Kidney tubule cell (primary cell): ENCODE measurements at regions not wholly inside any gene's neighbourhood (a gene's known extent, or its start where the extent isn't known, plus 50 kb on each side); places are given as distances from the start of the nearest gene placed in this dataset.
A peak's percentile ranks its signal among the peaks of the same experiment; 100 is the strongest.

Source experiments
- DNase-seq: peaks from one replicate; pipeline ENCODE4 v3.0.0-alpha.2; 2018; ENCODE audit warnings: low spot score

DNA sequence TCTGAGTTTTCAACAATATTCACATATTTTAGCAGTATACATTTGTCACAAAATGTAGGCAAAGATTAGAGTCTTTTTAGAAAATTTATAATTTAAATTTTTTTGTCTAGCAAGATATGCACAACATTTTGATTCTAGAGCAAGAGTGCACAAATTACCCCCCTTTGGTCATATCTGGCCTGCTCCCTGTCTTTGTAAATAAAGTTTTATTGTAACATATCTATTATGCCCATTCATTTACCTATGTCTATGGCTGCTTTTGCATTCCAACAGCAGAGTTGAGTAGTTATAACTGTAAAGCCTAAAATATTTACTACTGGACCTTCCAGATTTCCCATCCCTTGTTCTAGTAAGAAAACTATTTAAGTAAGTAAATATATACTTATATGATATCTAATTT is 430.7 kb downstream of the EDEM1 start:
- no peak for DNase-seq

GRCh38 chr3:5630406-5630805 is 442.9 kb downstream of the EDEM1 start:
- no peak for DNase-seq

DNA sequence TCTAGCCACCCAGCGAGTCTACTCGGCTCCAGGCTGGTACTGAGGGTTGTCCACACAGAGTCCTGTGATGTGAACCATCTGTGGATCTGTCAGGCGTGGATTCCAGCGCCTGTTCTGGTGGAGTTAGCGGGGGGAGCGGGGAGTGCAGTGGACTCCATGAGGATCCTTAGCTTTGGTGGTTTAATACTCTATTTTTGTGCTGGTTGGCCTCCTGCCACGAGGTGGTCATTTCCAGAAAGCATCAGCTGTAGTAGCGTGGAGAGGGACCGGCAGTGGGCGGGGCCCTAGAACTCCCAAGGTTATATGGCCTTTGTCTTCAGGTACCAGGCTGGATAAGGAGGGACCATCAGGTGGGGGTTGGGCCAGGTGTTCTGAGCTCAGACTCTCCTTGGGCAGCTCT is 446.5 kb downstream of the EDEM1 start:
- no peak for DNase-seq

DNA sequence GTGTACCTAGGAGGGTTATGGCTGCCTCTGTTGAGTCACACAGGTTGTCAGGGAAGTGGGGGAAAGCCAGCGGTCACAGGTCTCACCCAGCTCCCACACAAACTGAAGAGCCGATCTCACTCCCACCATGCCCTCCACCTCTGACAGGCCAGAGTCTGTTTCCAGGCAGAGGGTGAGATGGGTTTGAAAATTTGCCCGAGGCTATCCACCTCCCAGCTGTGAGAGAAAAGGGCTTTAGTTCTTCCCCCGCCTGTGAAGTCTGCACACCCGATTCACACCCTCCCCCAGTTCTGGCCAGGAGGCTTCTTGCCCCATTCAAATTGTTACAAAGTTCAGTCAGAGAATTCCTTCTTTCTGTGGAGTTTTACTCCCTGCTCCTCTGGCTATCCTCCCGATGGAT is 446.9 kb downstream of the EDEM1 start:
- no peak for DNase-seq

- DNase-seq = no peak
These were observed 448.2 kb downstream of the EDEM1 start for GRCh38 chr3:5635746-5636145.

GRCh38 chr3:5638550-5638949 is 451.0 kb downstream of the EDEM1 start:
- DNase-seq = no peak

- no peak for DNase-seq
These were observed 457.5 kb downstream of the EDEM1 start for GRCh38 chr3:5644773-5645670.

GRCh38 chr3:5645692-5646410 is 458.3 kb downstream of the EDEM1 start:
- DNase-seq = peak; percentile 15

- DNase-seq = no peak
These were observed 462.8 kb downstream of the EDEM1 start for GRCh38 chr3:5650303-5650702.

DNA sequence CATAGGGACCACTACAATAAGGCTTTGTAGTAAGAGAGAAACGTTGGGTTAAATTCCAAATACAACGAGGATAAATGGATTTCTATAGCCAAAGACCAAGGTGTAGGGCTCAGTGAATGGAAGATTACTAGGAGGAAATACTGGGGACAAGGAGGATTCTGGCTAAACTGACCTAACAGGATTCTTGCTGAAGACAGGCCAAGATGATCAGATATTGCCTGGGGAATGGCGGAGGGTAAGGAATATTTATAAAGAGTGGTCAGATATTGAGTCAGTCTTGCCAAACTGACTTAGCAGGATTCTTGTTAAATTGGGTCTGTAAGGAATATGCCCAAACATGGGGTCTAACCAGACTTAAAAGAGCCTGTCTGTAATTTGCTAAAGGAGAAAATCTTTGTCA is 463.8 kb downstream of the EDEM1 start:
- DNase-seq = no peak

DNA sequence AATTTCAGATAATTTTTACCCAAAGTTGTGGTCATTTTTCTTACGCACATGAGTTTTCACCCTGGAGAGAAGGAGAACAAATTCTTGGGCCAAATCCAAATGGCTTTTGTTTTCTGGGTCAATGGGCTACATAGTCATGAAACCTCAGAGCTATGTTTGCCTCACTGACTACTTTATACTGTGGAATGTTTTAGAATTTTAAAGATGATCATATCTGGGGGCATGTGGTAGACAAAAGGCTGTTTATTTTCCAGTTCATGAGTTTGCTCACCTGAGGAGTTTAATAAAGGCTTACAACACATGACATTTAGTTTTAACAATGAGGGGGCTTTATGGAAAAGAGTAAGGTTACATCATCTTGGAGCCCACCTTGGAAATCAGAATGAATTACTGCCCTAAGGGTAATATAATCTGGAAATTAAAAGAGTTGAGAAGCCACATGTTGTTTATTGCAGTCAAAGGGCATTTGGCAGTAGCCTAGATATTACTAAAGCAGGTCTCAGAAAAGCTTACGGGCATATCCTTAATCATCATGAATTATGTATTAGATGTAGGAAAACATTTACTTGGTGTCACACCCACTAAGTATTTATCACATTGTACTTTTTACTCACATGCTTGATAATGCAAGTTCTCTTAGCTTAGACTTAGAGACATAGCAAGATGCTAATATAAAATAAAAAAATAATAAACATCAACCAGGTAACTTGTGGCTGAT is 466.1 kb downstream of the EDEM1 start:
- peak; percentile 31 for DNase-seq

DNA sequence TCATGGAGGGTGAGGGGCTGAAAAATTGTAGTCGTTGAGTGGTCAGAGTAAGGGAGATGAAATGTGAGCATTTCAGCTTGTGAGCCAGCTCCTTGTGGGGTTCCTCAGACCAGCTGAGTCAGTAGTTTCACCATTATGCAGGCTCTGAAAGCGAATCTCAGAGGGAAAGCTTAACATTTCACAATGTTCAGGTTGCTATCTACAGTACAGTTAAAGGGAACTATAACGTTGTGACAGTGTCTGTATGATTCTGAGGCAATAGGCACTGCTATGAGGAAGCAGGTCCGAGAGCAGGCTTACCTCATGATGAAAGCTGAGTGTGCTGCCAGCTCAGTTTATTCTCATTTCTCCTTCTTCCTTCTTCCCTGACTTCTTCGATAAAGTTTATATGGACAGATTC is 469.6 kb downstream of the EDEM1 start:
- DNase-seq = no peak

GRCh38 chr3:5663601-5664000 is 476.1 kb downstream of the EDEM1 start:
- DNase-seq = no peak

- DNase-seq = no peak
These were observed 478.9 kb downstream of the EDEM1 start for GRCh38 chr3:5666455-5666854.

DNA sequence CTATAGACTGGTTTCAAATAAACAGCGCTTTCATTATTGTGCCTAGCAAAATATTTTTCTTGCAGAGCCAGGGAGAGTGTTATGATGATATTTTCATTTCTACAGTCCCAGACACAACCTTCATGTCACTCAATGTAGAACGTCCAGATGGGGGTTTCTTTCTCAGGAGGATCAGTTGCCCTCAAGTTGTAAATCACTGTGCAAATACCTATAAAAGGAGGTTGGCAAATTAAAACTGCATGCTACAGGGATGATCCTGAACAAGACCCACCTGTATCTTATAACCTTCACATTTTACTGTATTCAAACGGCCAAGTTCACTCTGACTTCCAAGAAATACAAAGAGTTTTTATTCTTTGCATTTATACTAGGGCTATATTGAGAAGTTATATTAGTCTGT is 486.0 kb downstream of the EDEM1 start:
- no peak for DNase-seq

- no peak for DNase-seq
These were observed 487.8 kb downstream of the EDEM1 start for GRCh38 chr3:5675319-5675718.

DNA sequence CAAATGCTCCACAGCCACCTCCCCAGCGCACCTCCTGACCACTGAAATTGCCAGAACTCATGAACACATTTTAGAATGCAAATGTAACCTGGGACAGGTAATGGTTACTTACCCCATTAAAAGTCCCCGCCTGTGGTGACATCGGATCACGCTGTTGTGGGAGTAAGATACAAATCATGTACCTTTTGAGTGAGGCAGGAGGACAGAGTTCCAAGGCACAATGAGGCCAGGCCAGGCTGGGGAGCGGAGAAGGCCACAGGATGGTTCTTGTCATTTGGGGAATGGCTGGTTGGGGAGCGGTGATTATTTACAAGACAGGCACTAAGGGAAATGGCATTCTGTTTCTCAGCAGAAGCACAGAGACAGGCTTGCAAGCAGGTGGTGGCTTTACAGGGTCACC is 490.0 kb downstream of the EDEM1 start:
- no peak for DNase-seq

- DNase-seq = no peak
These were observed 490.7 kb downstream of the EDEM1 start for GRCh38 chr3:5678248-5678647.

DNA sequence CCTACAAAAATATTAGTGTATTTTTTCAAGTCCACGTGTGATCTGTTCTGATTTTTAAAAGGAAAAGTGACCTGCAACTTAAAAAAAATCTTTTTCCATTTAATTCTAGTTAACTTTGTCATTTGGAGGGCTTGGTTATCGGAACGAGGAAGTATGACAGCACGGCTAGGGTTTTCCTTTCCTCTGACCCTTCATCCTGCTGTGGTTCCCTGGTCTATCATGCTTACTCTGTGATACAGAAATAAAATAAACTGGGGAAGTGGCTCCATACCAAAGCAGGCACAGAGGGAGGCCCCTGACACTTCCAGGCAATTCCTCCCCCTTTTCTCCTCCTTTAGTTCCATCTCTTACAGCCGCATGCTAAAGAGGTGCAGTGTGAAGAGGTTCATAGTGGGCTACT is 491.3 kb downstream of the EDEM1 start:
- no peak for DNase-seq

GRCh38 chr3:5687230-5687629 is 499.7 kb downstream of the EDEM1 start:
- DNase-seq = no peak

- no peak for DNase-seq
These were observed 503.0 kb downstream of the EDEM1 start for GRCh38 chr3:5690490-5690889.

DNA sequence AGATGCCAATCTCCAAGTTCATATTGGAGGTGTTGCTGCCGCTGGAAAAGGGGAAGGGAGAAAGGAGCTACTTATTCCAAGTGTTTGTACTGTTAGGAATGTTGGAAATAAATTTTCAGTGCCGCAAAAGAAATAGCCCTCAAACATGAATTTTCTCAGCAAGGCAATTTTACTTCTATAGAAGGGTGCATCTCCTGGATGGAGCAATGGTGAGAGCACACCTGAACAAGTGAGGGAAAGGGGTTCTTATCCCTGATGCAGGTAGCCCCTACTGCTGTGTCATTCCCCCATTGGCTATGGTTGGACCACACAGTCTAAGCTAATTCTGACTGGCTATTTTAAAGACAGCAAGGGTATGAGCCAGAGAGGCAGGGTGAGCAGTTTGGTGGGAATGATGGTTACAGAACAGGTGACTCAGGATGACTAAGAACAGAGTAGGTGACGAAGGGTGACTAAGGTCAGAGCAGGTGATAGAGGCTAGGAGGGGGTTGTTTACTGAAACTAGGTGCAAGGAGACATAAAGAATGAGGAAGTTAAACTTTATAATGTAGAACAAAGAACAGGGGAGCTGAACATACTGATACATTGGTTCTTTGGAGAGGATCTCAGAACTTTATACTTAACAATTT is 503.5 kb downstream of the EDEM1 start:
- DNase-seq = peak; percentile 70
